Panc1 (cell line): ENCODE measurements at regions not wholly inside any gene's neighbourhood (a gene's known extent, or its start where the extent isn't known, plus 50 kb on each side); places are given as distances from the start of the nearest gene placed in this dataset.

ENCODE experiments used
- CTCF ChIP-seq: fragments of 450-650 bp; IDR thresholded peaks from 2 replicates; pipeline ENCODE4 v1.5.1; 2017; ENCODE audit warnings: mild to moderate bottlenecking
- POLR2AphosphoS5 ChIP-seq: IDR thresholded peaks from 2 replicates; pipeline ENCODE4 v1.6.1; 2012; ENCODE audit warnings: mild to moderate bottlenecking, low read depth, low read length, moderate library complexity

- TF ChIP-seq CTCF = no peak
- no peak for TF ChIP-seq POLR2AphosphoS5
Observed at GRCh38 chr10:124214610-124215375, 121.4 kb upstream of the CHST15 start.
